ENCODE measurements at regions not wholly inside any gene's neighbourhood (a gene's known extent, or its start where the extent isn't known, plus 50 kb on each side); places are given as distances from the start of the nearest gene placed in this dataset.

- no peak for DNase-seq (ENCODE audit: low spot score in 2 of 2, unreplicated experiment in 2 of 2)
- H3K9me3 Mint-ChIP-seq = no peaks in the 10 kb centered on the region
- H3K27me3 Mint-ChIP-seq (ENCODE audit: low read depth) = peaks cover 85% of the 10 kb centered on the region
- H3K4me3 Mint-ChIP-seq = no peak overlapping the region
- no peak for TF ChIP-seq CTCF (IDR thresholded peaks at IDR 0.05; ENCODE audit: unreplicated experiment)
- no peaks in the 10 kb centered on the region for H3K36me3 Mint-ChIP-seq
- peaks cover 32% of the 10 kb centered on the region for H3K4me1 Mint-ChIP-seq
- H3K27ac Mint-ChIP-seq = no peak overlapping the region
Measured at GRCh38 chr12:132430838-132431774, 58.8 kb upstream of the FBRSL1 start.

GRCh38 chr12:132429946-132430643, 59.9 kb upstream of the FBRSL1 start:
- peak overlapping the region; percentile 30 for H3K4me3 Mint-ChIP-seq
- H3K27me3 Mint-ChIP-seq (ENCODE audit: low read depth) = peaks cover 85% of the 10 kb centered on the region
- no peaks in the 10 kb centered on the region for H3K9me3 Mint-ChIP-seq
- DNase-seq (ENCODE audit: low spot score in 2 of 2, unreplicated experiment in 2 of 2) = no peak
- no peaks in the 10 kb centered on the region for H3K36me3 Mint-ChIP-seq
- peak overlapping the region; percentile 30 for H3K27ac Mint-ChIP-seq
- TF ChIP-seq CTCF (IDR thresholded peaks at IDR 0.05; ENCODE audit: unreplicated experiment) = no peak
- peaks cover 32% of the 10 kb centered on the region for H3K4me1 Mint-ChIP-seq

GRCh38 chr12:132429602-132429945, 60.4 kb upstream of the FBRSL1 start:
- no peaks in the 10 kb centered on the region for H3K36me3 Mint-ChIP-seq
- no peak overlapping the region for H3K4me3 Mint-ChIP-seq
- peaks cover 32% of the 10 kb centered on the region for H3K4me1 Mint-ChIP-seq
- no peaks in the 10 kb centered on the region for H3K9me3 Mint-ChIP-seq
- no peak overlapping the region for H3K27ac Mint-ChIP-seq
- no peak for TF ChIP-seq CTCF (IDR thresholded peaks at IDR 0.05; ENCODE audit: unreplicated experiment)
- DNase-seq (ENCODE audit: low spot score in 2 of 2, unreplicated experiment in 2 of 2) = no peak
- H3K27me3 Mint-ChIP-seq (ENCODE audit: low read depth) = peaks cover 85% of the 10 kb centered on the region

- peaks cover 86% of the 10 kb centered on the region for H3K27me3 Mint-ChIP-seq (ENCODE audit: low read depth)
- H3K27ac Mint-ChIP-seq = peak overlapping the region; percentile 75
Measured at GRCh38 chr12:132428936-132429601, 60.9 kb upstream of the FBRSL1 start.

More at GRCh38 chr12:132428936-132429601, 60.9 kb upstream of the FBRSL1 start:
- no peak for TF ChIP-seq CTCF (IDR thresholded peaks at IDR 0.05; ENCODE audit: unreplicated experiment)
- Mint-ChIP-seq H3K36me3 (no peaks in the 10 kb centered on the region), H3K9me3 (no peaks in the 10 kb centered on the region), H3K4me1 (peaks cover 32% of the 10 kb centered on the region), H3K4me3 (peak overlapping the region; percentile 36)
- no peak for DNase-seq (ENCODE audit: low spot score in 2 of 2, unreplicated experiment in 2 of 2)

Measured in mesothelial cell of epicardium (in vitro differentiated cells).